Sigmoid colon (tissue), 6 donors: ENCODE measurements at regions not wholly inside any gene's neighbourhood (a gene's known extent, or its start where the extent isn't known, plus 50 kb on each side); places are given as distances from the start of the nearest gene placed in this dataset.

ENCODE experiments used
- DNase-seq: peaks from one replicate; pipeline ENCODE4 v3.0.0-alpha.2; 2019
- H3K27ac ChIP-seq, 4 donors: fragments of 200-600 bp; sonication (generic); one replicate each; pipeline ENCODE4 v1.5.1; 2016 to 2019; ENCODE audit warnings: mild to moderate bottlenecking in 1 of 4
- H3K27me3 ChIP-seq, 3 donors: fragments of 200-600 bp; sonication (generic); one replicate each; pipeline ENCODE4 v1.5.1; 2019; ENCODE audit warnings: mild to moderate bottlenecking in 1 of 3
- H3K36me3 ChIP-seq, 4 donors: fragments of 200-600 bp; sonication (generic); one replicate each; pipeline ENCODE4 v1.5.1; 2016 to 2019
- H3K4me1 ChIP-seq, 4 donors: fragments of 200-600 bp; sonication (generic); one replicate each; pipeline ENCODE4 v1.5.1; 2017 to 2019
- H3K4me3 ChIP-seq, 4 donors: fragments of 200-600 bp; sonication (generic); one replicate each; pipeline ENCODE4 v1.5.1; 2017 to 2019; ENCODE audit warnings: mild to moderate bottlenecking in 2 of 4, moderate library complexity in 1 of 4
- H3K9me3 ChIP-seq, 4 donors: fragments of 200-600 bp in 3 of 4; sonication (generic) in 3 of 4; one replicate each; pipeline versions ENCODE4 v1.5.1 to v1.6.1; 2013 to 2019
- EP300 ChIP-seq, 4 donors: sonication (generic); formaldehyde crosslinking; IDR thresholded peaks; one replicate each; pipeline ENCODE4 v1.6.1; 2017; ENCODE audit warnings: antibody characterized with exemption in 4 of 4
- POLR2A ChIP-seq, 2 donors: fragments of 450-650 bp; IDR thresholded peaks; one replicate each; pipeline ENCODE4 v1.6.1; 2016; ENCODE audit warnings: antibody characterized with exemption in 2 of 2, mild to moderate bottlenecking in 2 of 2, moderate library complexity in 2 of 2
- POLR2AphosphoS5 ChIP-seq, 4 donors: sonication (generic); formaldehyde crosslinking; IDR thresholded peaks; one replicate each; pipeline ENCODE4 v1.6.1; 2017; ENCODE audit warnings: antibody characterized with exemption in 4 of 4
- WGBS, 2 donors: extraction: QIAGEN DNeasy Blood & Tissue Kit; methylation state at CpG; one replicate each; pipeline ENCODE4 v1.1.7; 2013; 5-methylcytosine and 5-hydroxymethylcytosine counted together
- intact Hi-C: fragments of 100-400 bp; cut with DNase I; formaldehyde crosslinking; loops from one replicate; pipeline ENCODE4 v1.15.1; 2023
- TF ChIP-seq, protein P1 (sequence below), 4 experiments: fragments of 450-650 bp in 3 of 4; fragments of 200-600 bp in 1 of 4; IDR thresholded peaks; one replicate each; pipeline ENCODE4 v1.5.1; 2016 to 2019; ENCODE audit warnings: antibody characterized with exemption in 4 of 4, mild to moderate bottlenecking in 3 of 4, moderate library complexity in 2 of 4
- donor health status: healthy with polysubstance abuse.
- donor health status: healthy.

DNA sequence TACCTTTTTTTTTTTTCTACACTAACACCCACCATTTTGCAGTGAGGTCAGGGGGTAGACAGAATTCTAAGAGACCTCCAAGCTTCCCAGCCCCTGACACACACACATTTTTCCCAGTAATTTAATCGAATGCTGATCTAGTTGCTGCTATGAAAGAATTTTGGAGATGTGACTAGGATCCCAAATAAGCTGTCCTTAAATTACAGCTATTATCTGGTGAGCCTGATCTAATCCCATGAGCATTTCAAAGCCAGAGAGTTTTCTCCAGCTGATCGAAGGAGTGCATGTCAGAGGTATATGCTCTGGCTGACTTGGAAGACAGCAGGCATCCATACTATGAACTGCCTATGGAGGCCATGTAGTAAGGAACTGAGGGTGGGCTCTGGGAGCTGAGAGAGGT lies 503.8 kb upstream of the MARCKS start:
- 88 to 89% methylated on average over 2 of the region's 2 CpGs for WGBS, 2 donors
- Histone ChIP-seq H3K4me1 (no peaks in the 10 kb centered on the region), H3K27me3 (no peaks in the 10 kb centered on the region), H3K27ac (no peak overlapping the region), H3K9me3 (no peaks in the 10 kb centered on the region), H3K4me3 (no peak overlapping the region), H3K36me3 (no peaks in the 10 kb centered on the region)
- TF ChIP-seq EP300 (IDR thresholded peaks at IDR 0.05) (no peak), POLR2AphosphoS5 (IDR thresholded peaks at IDR 0.05) (no peak), POLR2A (IDR thresholded peaks at IDR 0.05) (no peak)
- TF ChIP-seq, protein P1, sequence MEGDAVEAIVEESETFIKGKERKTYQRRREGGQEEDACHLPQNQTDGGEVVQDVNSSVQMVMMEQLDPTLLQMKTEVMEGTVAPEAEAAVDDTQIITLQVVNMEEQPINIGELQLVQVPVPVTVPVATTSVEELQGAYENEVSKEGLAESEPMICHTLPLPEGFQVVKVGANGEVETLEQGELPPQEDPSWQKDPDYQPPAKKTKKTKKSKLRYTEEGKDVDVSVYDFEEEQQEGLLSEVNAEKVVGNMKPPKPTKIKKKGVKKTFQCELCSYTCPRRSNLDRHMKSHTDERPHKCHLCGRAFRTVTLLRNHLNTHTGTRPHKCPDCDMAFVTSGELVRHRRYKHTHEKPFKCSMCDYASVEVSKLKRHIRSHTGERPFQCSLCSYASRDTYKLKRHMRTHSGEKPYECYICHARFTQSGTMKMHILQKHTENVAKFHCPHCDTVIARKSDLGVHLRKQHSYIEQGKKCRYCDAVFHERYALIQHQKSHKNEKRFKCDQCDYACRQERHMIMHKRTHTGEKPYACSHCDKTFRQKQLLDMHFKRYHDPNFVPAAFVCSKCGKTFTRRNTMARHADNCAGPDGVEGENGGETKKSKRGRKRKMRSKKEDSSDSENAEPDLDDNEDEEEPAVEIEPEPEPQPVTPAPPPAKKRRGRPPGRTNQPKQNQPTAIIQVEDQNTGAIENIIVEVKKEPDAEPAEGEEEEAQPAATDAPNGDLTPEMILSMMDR (IDR thresholded peaks at IDR 0.05), result no peak
- DNase-seq, result no peak
- intact Hi-C loops, result no loop called here

DNA sequence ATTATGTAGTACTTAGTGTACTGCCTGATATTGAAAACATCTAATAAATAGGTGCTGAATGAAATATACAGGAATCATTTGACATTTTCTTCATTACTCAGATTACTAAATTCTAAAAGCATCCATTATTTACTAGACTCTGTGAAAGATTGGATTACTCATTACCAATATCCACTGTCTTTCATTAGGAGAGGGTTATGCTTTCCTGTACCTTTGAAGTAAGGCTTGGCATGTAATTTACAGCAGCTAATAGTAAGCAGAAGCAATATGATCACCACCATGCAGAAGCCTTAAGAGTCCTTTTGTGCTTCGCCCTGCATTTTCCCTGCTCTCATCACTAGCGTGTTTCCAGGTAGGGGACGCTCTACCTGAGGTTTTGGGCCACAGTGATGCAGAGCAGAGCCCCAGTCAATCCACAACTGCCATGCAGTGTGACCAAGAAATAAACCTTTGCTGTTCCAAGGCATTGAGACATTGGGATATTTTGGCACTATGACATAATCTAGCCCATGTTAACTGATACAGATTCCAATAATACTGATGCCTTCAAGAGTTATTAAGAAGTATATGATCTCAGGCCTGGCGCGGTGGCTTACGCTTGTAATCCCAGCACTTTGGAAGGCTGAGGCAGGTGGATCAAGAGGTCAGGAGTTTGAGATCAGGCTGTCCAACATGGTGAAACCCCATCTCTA lies 502.8 kb upstream of the MARCKS start:
- Histone ChIP-seq H3K4me3 (no peak overlapping the region), H3K4me1 (no peaks in the 10 kb centered on the region), H3K27ac (no peak overlapping the region), H3K36me3 (no peaks in the 10 kb centered on the region), H3K27me3 (no peaks in the 10 kb centered on the region), H3K9me3 (no peaks in the 10 kb centered on the region)
- intact Hi-C loops, result no loop called here
- TF ChIP-seq POLR2A (IDR thresholded peaks at IDR 0.05) (no peak), EP300 (IDR thresholded peaks at IDR 0.05) (no peak), POLR2AphosphoS5 (IDR thresholded peaks at IDR 0.05) (no peak)
- TF ChIP-seq, protein P1 (IDR thresholded peaks at IDR 0.05), result no peak
- DNase-seq, result no peak
- WGBS, 2 donors, result 87 to 92% methylated on average over 6 of the region's 6 CpGs

DNA sequence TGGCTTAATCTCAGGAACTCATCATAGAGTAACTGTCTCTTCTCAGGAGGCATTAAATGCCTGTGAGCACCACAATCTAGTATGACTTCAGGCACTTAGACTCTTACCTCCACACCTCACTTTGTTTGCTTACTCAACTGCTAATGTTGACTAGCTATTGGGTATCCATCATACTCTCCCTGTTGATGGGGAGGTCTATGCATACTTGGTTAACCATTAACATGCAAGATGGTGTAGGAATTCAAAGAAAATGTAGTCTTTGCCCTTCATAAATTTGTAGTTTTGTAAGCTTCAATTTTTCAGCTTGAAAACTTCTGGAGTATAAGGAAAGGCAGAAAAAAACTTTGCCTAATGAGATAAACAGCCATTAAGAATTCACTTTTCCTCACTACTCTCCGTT lies 501.0 kb upstream of the MARCKS start:
- Histone ChIP-seq H3K27me3 (no peaks in the 10 kb centered on the region), H3K36me3 (no peaks in the 10 kb centered on the region), H3K4me1 (peaks cover 0 to 7% (median 0%) of the 10 kb centered on the region in 4 donors), H3K9me3 (no peaks in the 10 kb centered on the region), H3K4me3 (no peak overlapping the region), H3K27ac (no peak overlapping the region)
- intact Hi-C loops, result no loop called here
- TF ChIP-seq EP300 (IDR thresholded peaks at IDR 0.05), result no peak
- TF ChIP-seq, protein P1 (IDR thresholded peaks at IDR 0.05), result no peak
- TF ChIP-seq POLR2A (IDR thresholded peaks at IDR 0.05), result no peak
- TF ChIP-seq POLR2AphosphoS5 (IDR thresholded peaks at IDR 0.05), result no peak
- no peak for DNase-seq
- 90 to 91% methylated on average over 1 of the region's 1 CpG for WGBS, 2 donors

DNA sequence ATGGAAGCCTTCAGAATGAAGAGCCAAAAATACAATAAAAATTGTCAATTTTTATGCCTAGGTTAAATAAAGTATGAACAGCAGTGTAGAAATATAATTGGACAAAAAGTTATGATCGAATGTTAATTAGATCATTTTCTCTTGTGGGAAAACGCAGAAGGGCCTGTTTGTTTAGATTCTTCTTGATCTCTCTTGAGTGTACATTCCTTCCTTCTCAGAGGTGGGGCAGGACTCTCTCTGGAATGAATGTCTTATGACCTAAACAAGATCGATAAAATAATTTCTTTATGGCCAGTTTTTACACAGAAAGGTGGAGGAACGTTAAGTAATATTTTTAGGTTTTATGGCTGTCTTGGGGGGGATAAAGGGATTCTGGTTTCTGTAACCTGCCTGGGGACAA lies 500.1 kb upstream of the MARCKS start:
- DNase-seq, result no peak
- Histone ChIP-seq H3K9me3 (no peaks in the 10 kb centered on the region), H3K27me3 (no peaks in the 10 kb centered on the region), H3K4me1 (peaks cover 0 to 7% (median 0%) of the 10 kb centered on the region in 4 donors), H3K36me3 (no peaks in the 10 kb centered on the region), H3K27ac (no peak overlapping the region), H3K4me3 (no peak overlapping the region)
- 76 to 81% methylated on average over 4 of the region's 4 CpGs for WGBS, 2 donors
- TF ChIP-seq EP300 (IDR thresholded peaks at IDR 0.05), result no peak
- TF ChIP-seq POLR2AphosphoS5 (IDR thresholded peaks at IDR 0.05), result no peak
- no peak for TF ChIP-seq POLR2A (IDR thresholded peaks at IDR 0.05)
- TF ChIP-seq, protein P1 (IDR thresholded peaks at IDR 0.05), result no peak
- intact Hi-C loops, result no loop called here
